ELF-1 (cell line): ENCODE measurements at regions not wholly inside any gene's neighbourhood (a gene's known extent, or its start where the extent isn't known, plus 50 kb on each side); places are given as distances from the start of the nearest gene placed in this dataset.
A peak's percentile ranks its signal among the peaks of the same experiment; 100 is the strongest.

ENCODE experiments used
- DNase-seq: peaks from one replicate; pipeline ENCODE4 v3.0.0-alpha.2; 2016; ENCODE audit warnings: low read depth, low spot score

- no peak for DNase-seq
Measured at GRCh38 chr1:69146303-69146702, 421.4 kb upstream of the LRRC7 start.

GRCh38 chr1:69148731-69149130 is 419.0 kb upstream of the LRRC7 start:
- no peak for DNase-seq

GRCh38 chr1:69157046-69157756 is 410.5 kb upstream of the LRRC7 start:
- DNase-seq = peak; percentile 4

DNA sequence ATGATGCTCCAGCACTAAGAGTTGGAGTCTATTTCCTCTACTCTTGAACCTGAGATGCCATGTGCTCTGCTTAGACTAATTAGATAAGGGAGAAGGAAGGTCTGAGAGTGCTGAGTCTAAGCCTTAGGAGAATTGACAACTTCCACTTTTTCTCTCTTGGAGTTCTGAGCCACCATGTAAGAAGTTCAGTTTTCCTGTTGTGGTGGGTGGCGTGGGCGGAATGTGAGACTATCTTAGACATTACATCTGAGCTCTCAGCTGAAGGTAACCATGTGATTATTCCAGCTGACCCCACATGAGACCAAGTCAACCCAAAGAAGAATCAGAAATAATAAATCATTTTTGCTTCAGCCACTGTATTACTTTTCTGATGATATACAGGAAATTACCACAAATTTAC is 404.5 kb upstream of the LRRC7 start:
- no peak for DNase-seq

GRCh38 chr1:69163779-69164178 is 403.9 kb upstream of the LRRC7 start:
- DNase-seq = no peak

- DNase-seq = no peak
Measured at GRCh38 chr1:69167876-69168275, 399.8 kb upstream of the LRRC7 start.

DNA sequence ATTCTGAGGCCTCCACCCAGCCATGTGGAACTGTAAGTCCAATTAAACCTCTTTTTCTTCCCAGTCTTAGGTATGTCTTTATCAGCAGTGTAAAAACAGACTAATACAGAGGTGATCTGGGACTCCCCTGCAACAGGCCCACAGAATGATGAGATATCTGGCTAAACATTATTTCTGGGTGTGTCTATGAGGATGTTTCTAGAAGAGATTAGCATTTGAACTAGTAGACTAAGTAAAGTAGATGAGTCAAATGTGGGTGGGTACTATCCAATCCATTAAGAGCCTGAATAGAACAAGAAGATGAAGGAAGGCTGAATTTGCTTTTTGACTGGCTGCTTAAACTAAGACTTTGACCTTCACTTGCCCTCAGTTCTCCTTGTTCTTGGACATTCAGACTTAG is 396.5 kb upstream of the LRRC7 start:
- DNase-seq = no peak

GRCh38 chr1:69172003-69173000 is 395.4 kb upstream of the LRRC7 start:
- no peak for DNase-seq

DNA sequence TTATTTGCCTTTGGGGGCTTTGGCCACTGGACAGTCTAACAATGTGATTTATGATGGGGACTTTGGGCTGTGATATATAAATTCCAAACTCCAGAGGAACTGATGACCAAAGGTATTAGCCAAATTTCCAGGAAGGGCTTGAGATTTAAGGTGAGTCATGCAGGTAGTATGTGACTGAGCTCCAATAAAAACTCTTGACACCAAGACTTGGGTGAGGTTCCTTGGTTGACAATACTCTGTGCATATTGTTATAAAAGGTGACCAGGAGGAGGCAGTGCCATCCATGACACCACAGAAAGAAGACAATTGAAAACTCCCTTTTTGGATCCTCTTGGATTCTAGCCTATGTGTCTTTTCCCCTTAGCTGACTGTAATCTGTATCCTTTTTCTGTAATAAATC is 392.7 kb upstream of the LRRC7 start:
- DNase-seq = peak; percentile 14

DNA sequence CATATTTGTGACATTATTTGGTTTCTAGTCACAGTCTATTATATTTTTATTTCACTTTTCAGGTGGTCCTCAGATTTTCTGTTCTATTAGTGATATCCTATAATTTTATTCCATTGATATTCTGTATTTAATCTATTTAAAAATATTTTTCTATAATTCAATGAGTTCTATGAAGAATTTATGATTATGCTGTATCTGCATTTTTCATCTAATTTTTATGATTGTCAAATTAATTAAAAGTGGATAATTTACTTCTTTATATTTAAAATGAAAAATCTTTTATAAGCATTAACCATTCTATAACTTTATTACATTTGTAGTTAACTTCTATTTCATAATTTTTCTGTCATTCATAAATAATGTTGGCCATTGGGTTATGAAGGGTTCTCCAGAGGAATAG is 387.4 kb upstream of the LRRC7 start:
- no peak for DNase-seq

DNA sequence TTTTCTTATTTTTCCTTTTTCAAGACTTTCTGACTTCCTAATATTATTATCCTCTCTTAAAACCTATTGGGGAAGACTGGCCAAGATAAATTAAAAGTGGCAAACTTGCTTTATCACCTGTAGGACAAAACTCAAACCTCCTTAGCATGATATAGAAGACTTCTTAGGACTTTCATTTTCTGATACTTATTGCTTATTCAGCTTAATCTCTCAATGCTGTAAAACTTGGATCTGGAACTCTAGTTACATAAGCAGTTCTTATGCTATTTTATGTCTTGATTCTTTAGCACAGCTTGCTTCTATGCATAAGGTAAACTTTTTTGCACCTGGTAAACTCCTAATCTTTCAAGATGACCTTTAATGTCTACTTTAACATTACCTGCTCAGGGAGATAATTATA is 382.3 kb upstream of the LRRC7 start:
- no peak for DNase-seq

DNA sequence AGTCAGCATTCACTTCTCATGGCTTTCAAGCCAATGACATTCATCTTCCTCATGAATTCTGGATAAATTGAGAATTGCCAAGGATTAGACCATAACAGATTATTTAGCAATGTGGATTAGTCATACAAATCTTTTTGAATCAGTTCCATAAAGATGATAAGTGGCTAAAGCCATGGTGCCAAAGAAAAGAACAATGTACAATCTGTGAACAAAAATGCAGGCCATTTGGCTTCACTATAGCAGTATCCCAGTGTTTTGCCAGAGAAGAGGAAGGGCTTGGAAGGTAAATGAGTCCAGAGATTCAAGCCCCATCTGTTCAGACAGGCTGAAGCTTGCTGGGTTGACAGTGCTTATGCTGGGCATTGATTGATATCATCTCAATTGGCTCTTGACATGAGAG is 376.4 kb upstream of the LRRC7 start:
- no peak for DNase-seq

DNA sequence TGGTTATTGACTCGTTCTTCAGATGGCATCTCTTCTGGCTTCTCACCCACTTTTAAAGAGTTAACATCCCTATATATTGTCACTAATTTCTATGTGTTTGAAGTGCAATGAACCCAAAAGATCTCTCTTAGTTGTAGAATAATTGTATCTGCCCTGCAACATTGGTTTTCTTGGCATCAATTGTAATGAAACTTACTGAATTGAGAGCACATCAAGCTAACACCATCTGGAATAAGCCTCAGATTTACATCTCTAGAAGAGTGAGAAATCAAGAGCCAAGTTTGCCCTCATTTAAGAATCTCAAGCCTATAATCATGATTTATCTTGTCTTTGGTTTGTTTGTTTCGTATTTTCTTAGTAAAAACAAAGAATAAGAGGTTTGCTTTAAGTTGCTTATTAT is 372.6 kb upstream of the LRRC7 start:
- no peak for DNase-seq

GRCh38 chr1:69196071-69196470 is 371.7 kb upstream of the LRRC7 start:
- no peak for DNase-seq

GRCh38 chr1:69197816-69198215 is 369.9 kb upstream of the LRRC7 start:
- DNase-seq = no peak

DNA sequence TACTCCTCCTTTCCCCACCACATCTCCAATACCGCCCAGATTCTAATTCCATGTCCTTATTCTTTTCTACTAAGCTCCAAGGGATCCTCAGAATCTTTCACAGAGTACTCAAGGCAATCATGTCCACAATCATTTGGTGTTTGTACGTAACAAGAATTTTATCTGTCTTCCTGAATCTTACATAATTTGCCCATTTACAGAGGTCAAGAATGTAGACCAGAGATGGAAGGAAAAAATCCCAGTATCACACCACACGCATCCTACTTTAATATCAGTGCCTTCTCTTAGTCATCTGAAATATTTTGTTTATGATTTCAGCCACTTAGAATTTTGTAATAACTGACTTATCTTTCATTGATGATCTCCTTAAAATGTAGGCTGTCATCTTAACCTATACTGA is 366.0 kb upstream of the LRRC7 start:
- DNase-seq = no peak

DNA sequence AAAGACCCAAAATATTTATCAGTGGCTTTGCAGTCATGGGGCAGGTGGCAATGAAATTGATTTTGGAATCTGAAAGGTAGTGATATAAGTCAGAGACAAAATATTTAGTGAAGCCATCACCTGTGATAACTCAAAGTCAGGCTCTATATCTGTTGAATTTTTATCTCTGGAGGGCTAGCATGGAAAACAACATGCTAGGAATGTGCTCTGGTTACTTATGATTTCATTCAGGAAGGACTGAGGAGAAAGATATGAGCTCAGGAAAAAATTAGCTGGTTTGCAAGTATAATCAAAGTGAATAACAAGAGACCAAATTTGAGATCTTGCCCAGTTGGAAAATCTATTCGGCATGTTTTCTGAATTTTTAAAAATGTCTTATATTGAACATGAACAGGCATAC is 364.6 kb upstream of the LRRC7 start:
- no peak for DNase-seq

DNA sequence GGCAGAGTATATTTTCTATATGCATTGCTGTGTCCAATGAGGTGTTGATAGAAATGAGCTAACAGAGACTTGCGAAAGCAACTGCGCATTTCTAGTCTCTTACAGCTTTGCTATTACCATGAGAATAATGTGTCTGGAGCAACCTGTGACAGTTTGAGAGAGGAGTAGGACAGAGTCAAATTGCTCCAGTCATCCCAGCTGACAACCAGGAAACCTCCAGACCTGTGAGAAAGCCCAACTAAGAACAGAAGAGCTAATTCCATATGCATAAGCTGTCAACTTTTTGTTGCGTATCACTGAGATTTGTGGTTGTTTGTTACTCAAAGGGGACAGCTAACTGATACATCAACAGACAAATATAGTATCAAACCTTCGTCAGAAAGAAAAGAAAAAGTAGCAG is 354.1 kb upstream of the LRRC7 start:
- no peak for DNase-seq

GRCh38 chr1:69215883-69216282 is 351.8 kb upstream of the LRRC7 start:
- no peak for DNase-seq

DNA sequence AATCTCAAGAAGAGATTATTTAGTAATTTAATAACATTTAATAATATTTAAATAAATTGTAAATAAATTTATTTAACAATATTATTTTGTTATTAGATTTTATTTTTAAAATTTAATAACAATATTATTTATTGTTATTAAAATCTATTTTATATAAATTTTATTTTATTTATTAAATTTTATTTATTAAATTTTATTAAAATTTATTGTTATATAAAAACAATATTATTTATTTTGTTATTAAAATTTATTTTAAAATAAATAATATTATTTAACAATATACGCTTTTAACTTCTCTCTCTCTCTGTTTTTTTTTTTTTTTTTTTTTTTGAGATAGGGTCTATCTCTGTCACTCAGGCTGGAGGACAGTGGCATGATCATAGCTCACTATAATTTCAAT is 347.1 kb upstream of the LRRC7 start:
- no peak for DNase-seq

- DNase-seq = peak; percentile 12
Measured at GRCh38 chr1:69221524-69221923, 346.2 kb upstream of the LRRC7 start.

- peak; percentile 30 for DNase-seq
Measured at GRCh38 chr1:69223156-69223555, 344.6 kb upstream of the LRRC7 start.

DNA sequence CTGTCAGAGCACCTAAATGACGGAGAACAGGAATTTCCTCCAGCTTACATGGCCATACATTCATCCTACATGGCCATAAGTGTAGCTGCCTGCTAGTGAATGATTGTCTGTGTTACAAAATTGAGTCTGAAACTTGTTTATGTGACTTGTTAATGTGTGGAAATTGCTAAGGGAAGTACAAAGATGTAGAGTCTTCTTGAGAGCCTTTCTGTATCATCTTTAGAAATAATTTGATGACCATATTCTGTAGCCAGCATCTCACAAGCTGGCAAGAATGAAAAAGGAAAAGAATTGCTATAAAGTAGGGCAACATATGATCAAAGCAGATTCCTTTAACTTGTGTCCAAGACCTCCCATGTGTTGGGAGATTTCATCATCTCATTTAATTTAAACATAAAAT is 339.2 kb upstream of the LRRC7 start:
- DNase-seq = no peak
